PC-3 (cell line): ENCODE measurements at regions not wholly inside any gene's neighbourhood (a gene's known extent, or its start where the extent isn't known, plus 50 kb on each side); places are given as distances from the start of the nearest gene placed in this dataset.

Experiments used
- CTCF ChIP-seq: fragments of 300-600 bp; sonication (generic); conservative IDR thresholded peaks from 2 replicates; pipeline ENCODE4 v1.5.1; 2017; ENCODE audit warnings: antibody characterized with exemption, low read depth, mild to moderate bottlenecking, low read length
- EZH2 ChIP-seq: fragments of 300-600 bp; sonication (generic); IDR thresholded peaks from one replicate; pipeline ENCODE4 v1.6.1; 2017; ENCODE audit warnings: antibody characterized with exemption, mild to moderate bottlenecking, low read length; ENCODE audit not compliant: unreplicated experiment
- EZH2phosphoT487 ChIP-seq: fragments of 300-600 bp; sonication (generic); IDR thresholded peaks from 2 replicates; pipeline ENCODE4 v1.6.1; 2018; ENCODE audit warnings: mild to moderate bottlenecking, antibody characterized with exemption, low read length, borderline replicate concordance

GRCh38 chr3:176861137-176861536 lies 336.1 kb downstream of the TBL1XR1 start:
- TF ChIP-seq CTCF (no peak), EZH2 (no peak), EZH2phosphoT487 (no peak)
